ENCODE measurements at regions not wholly inside any gene's neighbourhood (a gene's known extent, or its start where the extent isn't known, plus 50 kb on each side); places are given as distances from the start of the nearest gene placed in this dataset.

DNA sequence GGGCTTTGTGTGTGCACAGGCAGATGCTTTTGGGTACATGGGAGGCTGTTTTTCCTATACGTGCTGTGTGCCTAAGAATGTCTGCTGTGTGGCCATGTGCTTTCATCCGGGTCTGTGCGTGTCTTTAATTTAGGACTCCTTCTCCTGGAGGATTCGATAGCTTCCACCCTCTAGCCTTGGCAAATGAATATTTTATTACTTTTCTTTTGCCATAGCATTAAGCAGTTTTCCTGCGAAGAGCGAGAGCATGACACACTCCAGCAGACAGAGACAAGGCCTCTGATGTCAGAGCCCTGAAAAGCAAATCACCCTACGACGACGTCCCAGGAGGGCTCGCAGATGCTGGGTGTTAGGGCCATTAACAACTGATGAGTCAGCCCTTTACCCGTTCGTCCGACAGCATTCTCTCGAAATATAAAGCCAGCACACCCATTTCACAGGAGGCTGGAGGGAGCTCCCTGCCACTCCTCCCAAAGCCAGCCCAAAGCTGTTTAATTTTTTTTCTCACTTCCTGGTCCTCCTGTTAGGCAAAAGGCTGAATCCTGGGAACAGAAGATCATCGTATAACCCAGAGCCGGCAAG, 311.3 kb upstream of the ZMIZ1 start:
- no peaks in the 10 kb centered on the region for H4K20me1 ChIP-seq (ENCODE audit: insufficient read depth)
- H3F3A ChIP-seq (ENCODE audit: insufficient read depth, low read depth), result peaks cover 28% of the 10 kb centered on the region
- peak overlapping the region; percentile 60 for H3K4me2 ChIP-seq
- no peaks in the 10 kb centered on the region for H3K9me3 ChIP-seq (ENCODE audit: insufficient read depth, low read depth)
- H2AFZ ChIP-seq, result no peak overlapping the region
- ChIA-PET POLR2A (ENCODE audit: unreplicated experiment) (interaction anchor here (0.6 kb wide), 2 partner anchors 216 to 427 kb away, joined by 3 to 6 read pairs; no protein-coding TSS in a partner anchor), CTCF (no interaction called here)
- BruUV-seq (replicated peaks), result no TSS peak
- no peaks in the 10 kb centered on the region for H3K9me2 ChIP-seq (ENCODE audit: insufficient read depth)
- no peaks in the 10 kb centered on the region for H3K27me3 ChIP-seq (ENCODE audit: insufficient read depth, low read depth)
- TF ChIP-seq EZH2 (IDR thresholded peaks at IDR 0.05; ENCODE audit: low read depth) (no peak), CTCF (conservative IDR thresholded peaks at IDR 0.05) (no peak)
- H3K4me1 ChIP-seq (replicated peaks; ENCODE audit: insufficient read depth), result peaks cover 32% of the 10 kb centered on the region
- no peaks in the 10 kb centered on the region for H3K79me2 ChIP-seq (ENCODE audit: low read depth)
- intact Hi-C loops (cut with micrococcal nuclease; ENCODE audit: unreplicated experiment), result loop anchor here (2.0 to 5.0 kb wide), 4 partner anchors 169 to 440 kb away; partner anchors contain the start of gene ZMIZ1
- H3K4me3 ChIP-seq, result 0 out of 2 replicates have a peak overlapping the region, but pooled peaks have one; percentile 3
- H3K36me3 ChIP-seq (ENCODE audit: low read depth), result no peaks in the 10 kb centered on the region
- peak in 1 of 2 experiments; percentile 68 for DNase-seq
- H3K27ac ChIP-seq, result peak overlapping the region; percentile 41

GRCh38 chr10:78758176-78758575, 310.6 kb upstream of the ZMIZ1 start:
- no peaks in the 10 kb centered on the region for H3K9me3 ChIP-seq (ENCODE audit: insufficient read depth, low read depth)
- peaks cover 33% of the 10 kb centered on the region for H3K4me1 ChIP-seq (replicated peaks; ENCODE audit: insufficient read depth)
- no peaks in the 10 kb centered on the region for H4K20me1 ChIP-seq (ENCODE audit: insufficient read depth)
- intact Hi-C loops (cut with micrococcal nuclease; ENCODE audit: unreplicated experiment), result loop anchor here (5.0 kb wide), 1 partner anchor 439 kb away; no protein-coding TSS in a partner anchor
- H3K4me3 ChIP-seq, result no peak overlapping the region
- H3K79me2 ChIP-seq (ENCODE audit: low read depth), result no peaks in the 10 kb centered on the region
- TF ChIP-seq EZH2 (IDR thresholded peaks at IDR 0.05; ENCODE audit: low read depth), result no peak
- no peak for TF ChIP-seq CTCF (conservative IDR thresholded peaks at IDR 0.05)
- no peaks in the 10 kb centered on the region for H3K9me2 ChIP-seq (ENCODE audit: insufficient read depth)
- H2AFZ ChIP-seq, result no peak overlapping the region
- CTCF ChIA-PET, result no interaction called here
- peaks cover 32% of the 10 kb centered on the region for H3F3A ChIP-seq (ENCODE audit: insufficient read depth, low read depth)
- POLR2A ChIA-PET (ENCODE audit: unreplicated experiment), result no interaction called here
- peak overlapping the region; percentile 60 for H3K4me2 ChIP-seq
- no TSS peak for BruUV-seq (replicated peaks)
- DNase-seq, result no peak
- peak overlapping the region; percentile 41; the same call in 1 of the 2 replicates for H3K27ac ChIP-seq
- no peaks in the 10 kb centered on the region for H3K36me3 ChIP-seq (ENCODE audit: low read depth)
- H3K27me3 ChIP-seq (ENCODE audit: insufficient read depth, low read depth), result no peaks in the 10 kb centered on the region

DNA sequence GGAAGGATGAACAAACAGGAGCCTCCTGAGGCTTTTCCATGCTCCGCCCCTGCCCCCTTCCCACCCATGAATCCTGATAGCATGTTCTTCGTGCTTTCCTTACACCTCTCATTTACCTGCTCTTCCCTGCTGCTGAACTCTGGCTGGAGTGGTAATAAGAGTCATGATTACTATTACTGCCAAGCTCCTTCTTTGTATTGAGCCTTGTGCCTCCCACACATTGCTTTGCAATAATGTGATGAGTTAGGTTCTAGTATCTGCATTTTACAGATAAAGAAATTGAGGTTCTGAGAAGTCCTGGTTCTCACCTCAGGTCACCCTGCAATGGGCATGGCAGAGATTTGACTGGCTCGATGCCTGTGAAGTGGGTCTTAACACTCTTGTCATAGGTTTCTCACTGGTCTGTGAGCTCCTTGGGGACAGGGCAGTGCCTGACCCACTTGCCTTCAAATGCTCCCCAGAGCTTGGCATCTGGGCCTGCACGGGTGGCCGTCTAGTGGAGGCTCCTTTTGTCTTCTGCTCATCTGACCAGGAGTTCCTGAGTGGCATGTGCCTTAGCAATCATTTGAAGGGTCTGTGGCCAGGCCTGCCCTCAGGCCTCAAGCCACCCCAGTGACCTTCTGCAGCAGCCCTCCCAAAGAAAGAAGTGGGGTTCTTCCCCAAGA, 309.2 kb upstream of the ZMIZ1 start:
- H3K27me3 ChIP-seq (ENCODE audit: insufficient read depth, low read depth), result no peaks in the 10 kb centered on the region
- H3F3A ChIP-seq (ENCODE audit: insufficient read depth, low read depth), result peaks cover 40% of the 10 kb centered on the region
- H3K79me2 ChIP-seq (ENCODE audit: low read depth), result no peaks in the 10 kb centered on the region
- H3K4me2 ChIP-seq, result no peak overlapping the region
- no peaks in the 10 kb centered on the region for H4K20me1 ChIP-seq (ENCODE audit: insufficient read depth)
- peaks cover 47% of the 10 kb centered on the region for H3K4me1 ChIP-seq (replicated peaks; ENCODE audit: insufficient read depth)
- ChIA-PET POLR2A (ENCODE audit: unreplicated experiment) (no interaction called here), CTCF (interaction anchor here (0.6 kb wide), 1 partner anchor 308 kb away, joined by 9 read pairs; no protein-coding TSS in a partner anchor)
- H3K4me3 ChIP-seq, result no peak overlapping the region
- BruUV-seq (replicated peaks), result no TSS peak
- intact Hi-C loops (cut with micrococcal nuclease; ENCODE audit: unreplicated experiment), result loop anchor here (5.0 kb wide), 1 partner anchor 438 kb away; no protein-coding TSS in a partner anchor
- no peaks in the 10 kb centered on the region for H3K36me3 ChIP-seq (ENCODE audit: low read depth)
- no peak for DNase-seq
- H3K9me3 ChIP-seq (ENCODE audit: insufficient read depth, low read depth), result no peaks in the 10 kb centered on the region
- H3K27ac ChIP-seq, result no peak overlapping the region
- no peaks in the 10 kb centered on the region for H3K9me2 ChIP-seq (ENCODE audit: insufficient read depth)
- TF ChIP-seq CTCF (conservative IDR thresholded peaks at IDR 0.05) (no peak), EZH2 (IDR thresholded peaks at IDR 0.05; ENCODE audit: low read depth) (no peak)
- no peak overlapping the region for H2AFZ ChIP-seq

Measured in PC-9 (cell line).